SU-DHL-6 (cell line): ENCODE measurements at regions not wholly inside any gene's neighbourhood (a gene's known extent, or its start where the extent isn't known, plus 50 kb on each side); places are given as distances from the start of the nearest gene placed in this dataset.

Source experiments
- H2AFZ ChIP-seq: fragments of 200-600 bp; sonication (generic); 2 replicates; pipeline ENCODE4 v1.6.1; 2014; ENCODE audit warnings: low read depth, mild to moderate bottlenecking, moderate library complexity, mixed read lengths, antibody characterized with exemption, low read length; ENCODE audit not compliant: severe bottlenecking
- H3F3A ChIP-seq: fragments of 200-600 bp; shearing (Covaris generic); 2 replicates; pipeline ENCODE4 v1.6.0; 2016; ENCODE audit warnings: antibody characterized with exemption, mild to moderate bottlenecking; ENCODE audit not compliant: insufficient read depth
- H3K27ac ChIP-seq: fragments of 200-600 bp; sonication (generic); 2 replicates; pipeline ENCODE4 v1.5.1; 2016; ENCODE audit warnings: low read depth, mild to moderate bottlenecking, low read length, moderate library complexity, mixed read lengths
- H3K27me3 ChIP-seq: fragments of 200-600 bp; sonication (generic), shearing (Covaris generic); 2 replicates; pipeline ENCODE4 v1.6.0; 2014; ENCODE audit warnings: mild to moderate bottlenecking, low read length
- H3K36me3 ChIP-seq: fragments of 200-600 bp; sonication (generic); 2 replicates; pipeline ENCODE4 v1.6.1; 2014; ENCODE audit warnings: mild to moderate bottlenecking, low read length, mixed read lengths
- H3K4me2 ChIP-seq: fragments of 300-600, 200-600 bp; shearing (Covaris generic), sonication (generic); 2 replicates; pipeline ENCODE4 v1.6.0; 2014; ENCODE audit warnings: low read length, low read depth, mild to moderate bottlenecking; ENCODE audit not compliant: poor library complexity, severe bottlenecking
- H3K4me3 ChIP-seq: fragments of 200-600 bp; sonication (generic); 2 replicates; pipeline ENCODE4 v1.5.1; 2014; ENCODE audit warnings: antibody characterized with exemption, low read length, mild to moderate bottlenecking, mixed read lengths; ENCODE audit not compliant: insufficient read depth, poor library complexity, severe bottlenecking
- H3K79me2 ChIP-seq: fragments of 200-600 bp; sonication (generic); 2 replicates; pipeline ENCODE4 v1.6.1; 2014; ENCODE audit warnings: mild to moderate bottlenecking, low read length, moderate library complexity; ENCODE audit not compliant: insufficient read depth
- H3K9ac ChIP-seq: fragments of 200-600 bp; sonication (generic); 2 replicates; pipeline ENCODE4 v1.7.0; 2014; ENCODE audit warnings: mild to moderate bottlenecking, low read length
- H3K9me2 ChIP-seq: fragments of 200-600 bp; sonication (generic); replicated peaks from 2 replicates; pipeline ENCODE4 v1.6.1; 2014; ENCODE audit warnings: low read length; ENCODE audit not compliant: insufficient read depth
- H3K9me3 ChIP-seq: fragments of 200-600 bp; sonication (generic); 2 replicates; pipeline ENCODE4 v1.6.1; 2014; ENCODE audit warnings: low read length, mixed read lengths; ENCODE audit not compliant: insufficient read depth
- H4K20me1 ChIP-seq: fragments of 200-600 bp; sonication (generic); 2 replicates; pipeline ENCODE4 v1.6.1; 2014; ENCODE audit warnings: low read depth, mild to moderate bottlenecking, antibody characterized with exemption, low read length, moderate library complexity, mixed read lengths
- EZH2phosphoT487 ChIP-seq: fragments of 200-600 bp; sonication (generic), shearing (Covaris generic); conservative IDR thresholded peaks from 2 replicates; pipeline ENCODE4 v1.6.1; 2018; ENCODE audit warnings: mild to moderate bottlenecking, antibody characterized with exemption, low read length, moderate library complexity, mixed read lengths
- TF ChIP-seq, protein P1 (sequence below): fragments of 200-600 bp; sonication (generic); IDR thresholded peaks from one replicate; pipeline ENCODE4 v1.5.1; 2017; ENCODE audit warnings: antibody characterized with exemption, mild to moderate bottlenecking, low read length, moderate library complexity; ENCODE audit not compliant: insufficient read depth, poor library complexity, severe bottlenecking

DNA sequence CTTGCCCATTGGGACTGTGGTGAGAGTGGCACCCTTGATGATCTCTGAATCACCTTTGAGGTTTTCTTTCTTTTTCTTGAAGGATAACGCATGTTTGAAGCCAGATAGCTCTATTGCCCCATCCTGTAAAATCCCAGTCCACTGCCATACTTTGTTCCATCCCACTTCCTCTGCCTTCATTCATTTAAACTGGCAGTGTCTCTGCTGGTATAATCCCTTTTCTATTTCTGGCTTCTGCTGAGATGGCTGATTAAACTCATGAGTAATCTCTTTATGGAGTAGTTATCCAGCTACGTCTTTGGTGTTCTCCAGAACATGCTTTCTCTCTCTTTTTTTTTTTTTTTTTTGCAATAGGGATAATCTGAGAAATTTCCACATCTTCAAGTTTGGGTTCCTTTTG, 656.5 kb upstream of the SALL1 start:
- Histone ChIP-seq H3K36me3 (no peaks in the 10 kb centered on the region), H3K79me2 (no peaks in the 10 kb centered on the region), H3F3A (no peaks in the 10 kb centered on the region), H3K27ac (no peak overlapping the region), H3K9ac (no peak overlapping the region), H3K9me3 (no peaks in the 10 kb centered on the region), H3K27me3 (no peaks in the 10 kb centered on the region), H4K20me1 (no peaks in the 10 kb centered on the region), H3K4me2 (no peak overlapping the region), H3K4me3 (no peak overlapping the region), H2AFZ (no peak overlapping the region), H3K9me2 (no peaks in the 10 kb centered on the region)
- TF ChIP-seq EZH2phosphoT487 = no peak
- TF ChIP-seq, protein P1, sequence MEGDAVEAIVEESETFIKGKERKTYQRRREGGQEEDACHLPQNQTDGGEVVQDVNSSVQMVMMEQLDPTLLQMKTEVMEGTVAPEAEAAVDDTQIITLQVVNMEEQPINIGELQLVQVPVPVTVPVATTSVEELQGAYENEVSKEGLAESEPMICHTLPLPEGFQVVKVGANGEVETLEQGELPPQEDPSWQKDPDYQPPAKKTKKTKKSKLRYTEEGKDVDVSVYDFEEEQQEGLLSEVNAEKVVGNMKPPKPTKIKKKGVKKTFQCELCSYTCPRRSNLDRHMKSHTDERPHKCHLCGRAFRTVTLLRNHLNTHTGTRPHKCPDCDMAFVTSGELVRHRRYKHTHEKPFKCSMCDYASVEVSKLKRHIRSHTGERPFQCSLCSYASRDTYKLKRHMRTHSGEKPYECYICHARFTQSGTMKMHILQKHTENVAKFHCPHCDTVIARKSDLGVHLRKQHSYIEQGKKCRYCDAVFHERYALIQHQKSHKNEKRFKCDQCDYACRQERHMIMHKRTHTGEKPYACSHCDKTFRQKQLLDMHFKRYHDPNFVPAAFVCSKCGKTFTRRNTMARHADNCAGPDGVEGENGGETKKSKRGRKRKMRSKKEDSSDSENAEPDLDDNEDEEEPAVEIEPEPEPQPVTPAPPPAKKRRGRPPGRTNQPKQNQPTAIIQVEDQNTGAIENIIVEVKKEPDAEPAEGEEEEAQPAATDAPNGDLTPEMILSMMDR = no peak

DNA sequence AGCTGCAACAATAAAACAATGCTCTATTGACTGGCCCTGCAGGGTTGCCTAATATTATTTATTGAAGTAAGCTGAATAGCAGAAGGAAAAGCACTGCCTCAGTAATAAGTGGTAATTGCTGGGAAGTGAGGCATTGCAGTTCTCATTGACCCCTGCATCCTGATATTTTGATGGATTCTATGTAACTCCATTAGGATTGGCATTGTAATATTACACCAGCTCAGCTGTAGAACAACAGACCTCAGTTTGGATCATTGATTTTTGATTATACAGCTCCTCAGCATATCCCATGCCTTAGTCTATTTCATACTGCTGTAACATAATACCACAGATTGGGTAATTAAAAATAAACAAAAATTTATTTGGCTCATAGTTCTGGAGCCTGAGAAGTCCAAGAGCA, 650.6 kb upstream of the SALL1 start:
- H3K4me2 ChIP-seq = no peak overlapping the region

DNA sequence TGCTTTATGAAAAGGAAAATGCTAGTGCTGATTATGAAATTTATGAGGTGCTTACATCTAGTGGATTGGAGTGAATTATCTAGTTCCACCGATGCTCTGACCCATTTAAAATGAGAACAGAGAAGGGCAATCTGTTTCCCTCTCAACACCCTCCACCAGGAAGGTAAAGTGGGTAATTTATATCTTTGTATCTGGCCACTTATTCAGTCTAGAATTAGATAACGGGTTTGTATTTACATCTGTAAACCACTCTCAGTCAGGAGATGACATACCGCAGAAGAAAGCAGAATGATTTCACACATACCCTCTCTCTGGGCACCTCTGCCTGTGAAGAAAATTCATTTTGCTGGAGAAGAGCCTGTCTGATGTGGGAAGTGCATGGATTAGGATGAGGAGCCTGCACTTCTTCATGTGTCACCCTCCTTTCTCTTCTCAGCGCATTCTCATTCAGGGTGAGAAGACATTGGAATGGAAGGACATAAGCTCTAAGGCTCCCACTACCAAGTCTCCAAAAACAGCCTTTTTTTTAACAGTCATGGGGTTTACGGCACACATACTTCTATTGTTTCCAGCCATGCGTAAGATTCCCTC, 646.7 kb upstream of the SALL1 start:
- Histone ChIP-seq H3K9ac (no peak overlapping the region), H3K4me3 (no peak overlapping the region), H3K27ac (no peak overlapping the region), H4K20me1 (no peaks in the 10 kb centered on the region), H3K9me3 (no peaks in the 10 kb centered on the region), H3F3A (no peaks in the 10 kb centered on the region), H3K36me3 (no peaks in the 10 kb centered on the region), H3K9me2 (no peaks in the 10 kb centered on the region), H3K79me2 (no peaks in the 10 kb centered on the region), H3K4me2 (no peak overlapping the region), H3K27me3 (no peaks in the 10 kb centered on the region), H2AFZ (no peak overlapping the region)
- TF ChIP-seq, protein P1 = no peak
- no peak for TF ChIP-seq EZH2phosphoT487

More for the DNA sequence above, 650.6 kb upstream of the SALL1 start:
- Histone ChIP-seq H3K9me2 (no peaks in the 10 kb centered on the region), H3K27me3 (no peaks in the 10 kb centered on the region), H3F3A (no peaks in the 10 kb centered on the region), H3K36me3 (no peaks in the 10 kb centered on the region), H4K20me1 (no peaks in the 10 kb centered on the region), H3K27ac (no peak overlapping the region), H3K9me3 (no peaks in the 10 kb centered on the region), H2AFZ (no peak overlapping the region), H3K4me3 (no peak overlapping the region), H3K9ac (no peak overlapping the region), H3K79me2 (no peaks in the 10 kb centered on the region)
- TF ChIP-seq EZH2phosphoT487 = no peak
- TF ChIP-seq, protein P1 = no peak
